ENCODE measurements at regions not wholly inside any gene's neighbourhood (a gene's known extent, or its start where the extent isn't known, plus 50 kb on each side); places are given as distances from the start of the nearest gene placed in this dataset.
"Not testable (repeated sequence)": the region's sequence is repeated elsewhere in the genome, so short reads cannot be mapped to it uniquely, and the experiment has no call there.

DNA sequence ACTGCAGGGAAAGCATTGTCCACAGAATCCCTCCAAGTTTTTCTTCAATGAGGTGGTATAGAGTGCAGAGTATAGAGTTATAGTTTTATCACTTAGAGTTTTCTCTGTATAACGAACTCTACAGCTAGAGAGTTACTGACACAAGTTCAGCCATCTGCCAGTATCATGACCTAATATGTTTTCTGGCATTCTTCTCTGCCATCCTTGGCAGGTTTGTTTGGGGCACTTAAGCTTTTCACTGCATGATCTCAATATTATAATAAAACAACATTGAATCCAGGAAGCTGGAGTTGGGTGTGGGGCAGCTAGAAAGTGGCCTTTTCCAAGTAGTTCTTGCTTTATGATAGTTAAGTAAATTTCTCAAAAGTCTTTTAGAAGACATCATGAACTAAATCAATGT lies 743.5 kb upstream of the ARPP21 start:
- FAIRE-seq (no peak), DNase-seq (ENCODE audit: low read depth, low spot score) (no peak)
- no peaks in the 10 kb centered on the region for H3K4me1 ChIP-seq (ENCODE audit: control insufficient read depth, extremely low read depth, insufficient read depth, low read length)
- dilution Hi-C loops (cut with MboI; ENCODE audit: extremely low pct_ligation_motif_present, low sequenced_read_pairs), result no loop called here
- H3K9ac ChIP-seq (ENCODE audit: control insufficient read depth, extremely low read depth, insufficient read depth, low read length), result no peak overlapping the region
- no peak overlapping the region for H3K27ac ChIP-seq (ENCODE audit: control insufficient read depth, insufficient read depth, low read length)
- no peaks in the 10 kb centered on the region for H3K9me1 ChIP-seq (ENCODE audit: control insufficient read depth, extremely low read depth, insufficient read depth, low read length)
- no peak overlapping the region for H3K4me2 ChIP-seq (ENCODE audit: control insufficient read depth, extremely low read depth, insufficient read depth, low read depth, low read length)
- TF ChIP-seq CTCF (optimal IDR thresholded peaks at IDR 0.05 in 1 of 3, IDR thresholded peaks at IDR 0.05 in 1 of 3, conservative IDR thresholded peaks at IDR 0.05 in 1 of 3; ENCODE audit: extremely low read depth in 1 of 3, insufficient read depth in 2 of 3, low read length in 3 of 3) (no peak), EZH2 (IDR thresholded peaks at IDR 0.05; ENCODE audit: low read length) (no peak)
- no peak overlapping the region for H3K4me3 ChIP-seq (ENCODE audit: control insufficient read depth in 2 of 3, extremely low read depth in 1 of 3, insufficient read depth in 2 of 3, low read depth in 1 of 3, low read length in 3 of 3)
- H3K79me2 ChIP-seq (ENCODE audit: control insufficient read depth, insufficient read depth, low read length), result no peaks in the 10 kb centered on the region
- no peaks in the 10 kb centered on the region for H3K9me3 ChIP-seq (ENCODE audit: control insufficient read depth, low read depth, low read length)
- no peaks in the 10 kb centered on the region for H3K36me3 ChIP-seq (ENCODE audit: control insufficient read depth in 2 of 2, extremely low read depth in 1 of 2, insufficient read depth in 2 of 2, low read length in 2 of 2)
- no peaks in the 10 kb centered on the region for H3K27me3 ChIP-seq (ENCODE audit: control insufficient read depth, extremely low read depth, insufficient read depth, low read length)
- H2AFZ ChIP-seq (ENCODE audit: control insufficient read depth, low read length), result no peak overlapping the region
- no peaks in the 10 kb centered on the region for H4K20me1 ChIP-seq (ENCODE audit: control insufficient read depth, extremely low read depth, insufficient read depth, low read length)

GRCh38 chr3:34909679-34910078 lies 729.6 kb upstream of the ARPP21 start:
- FAIRE-seq; H3K9me3 ChIP-seq (ENCODE audit: control insufficient read depth, low read depth, low read length); H3K27me3 ChIP-seq (ENCODE audit: control insufficient read depth, extremely low read depth, insufficient read depth, low read length); H3K79me2 ChIP-seq (ENCODE audit: control insufficient read depth, insufficient read depth, low read length); DNase-seq (ENCODE audit: low read depth, low spot score); H3K9me1 ChIP-seq (ENCODE audit: control insufficient read depth, extremely low read depth, insufficient read depth, low read length); H2AFZ ChIP-seq (ENCODE audit: control insufficient read depth, low read length); dilution Hi-C loops (cut with MboI; ENCODE audit: extremely low pct_ligation_motif_present, low sequenced_read_pairs); H3K36me3 ChIP-seq (ENCODE audit: control insufficient read depth in 2 of 2, extremely low read depth in 1 of 2, insufficient read depth in 2 of 2, low read length in 2 of 2); H3K4me1 ChIP-seq (ENCODE audit: control insufficient read depth, extremely low read depth, insufficient read depth, low read length); H3K4me3 ChIP-seq (ENCODE audit: control insufficient read depth in 2 of 3, extremely low read depth in 1 of 3, insufficient read depth in 2 of 3, low read depth in 1 of 3, low read length in 3 of 3); H4K20me1 ChIP-seq (ENCODE audit: control insufficient read depth, extremely low read depth, insufficient read depth, low read length); H3K4me2 ChIP-seq (ENCODE audit: control insufficient read depth, extremely low read depth, insufficient read depth, low read depth, low read length); H3K9ac ChIP-seq (ENCODE audit: control insufficient read depth, extremely low read depth, insufficient read depth, low read length); H3K27ac ChIP-seq (ENCODE audit: control insufficient read depth, insufficient read depth, low read length): not testable (repeated sequence)

DNA sequence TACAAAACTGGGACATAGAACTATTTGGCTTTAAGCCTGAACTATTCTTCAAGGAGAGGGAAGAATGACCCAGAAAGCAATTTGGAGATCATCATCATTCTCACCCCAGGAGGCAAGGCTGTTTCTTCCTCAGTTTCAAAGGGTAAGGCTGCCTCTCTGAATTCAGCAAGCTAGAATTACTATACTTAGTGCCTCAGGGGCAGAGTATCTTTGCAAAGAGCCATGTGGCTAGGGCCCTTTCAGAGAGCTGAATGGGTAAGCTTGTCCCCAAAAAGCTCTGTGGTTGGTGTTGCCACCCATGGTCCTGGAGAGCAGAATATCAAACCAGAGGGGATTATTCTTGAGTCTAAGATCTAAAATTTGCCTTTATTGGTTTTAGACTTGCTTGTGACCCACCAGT lies 720.3 kb upstream of the ARPP21 start:
- Histone ChIP-seq H2AFZ (ENCODE audit: control insufficient read depth, low read length) (no peak overlapping the region), H3K79me2 (ENCODE audit: control insufficient read depth, insufficient read depth, low read length) (no peaks in the 10 kb centered on the region), H3K27me3 (ENCODE audit: control insufficient read depth, extremely low read depth, insufficient read depth, low read length) (no peaks in the 10 kb centered on the region), H3K9ac (ENCODE audit: control insufficient read depth, extremely low read depth, insufficient read depth, low read length) (no peak overlapping the region), H4K20me1 (ENCODE audit: control insufficient read depth, extremely low read depth, insufficient read depth, low read length) (no peaks in the 10 kb centered on the region), H3K9me3 (ENCODE audit: control insufficient read depth, low read depth, low read length) (no peaks in the 10 kb centered on the region), H3K9me1 (ENCODE audit: control insufficient read depth, extremely low read depth, insufficient read depth, low read length) (no peaks in the 10 kb centered on the region), H3K4me3 (ENCODE audit: control insufficient read depth in 2 of 3, extremely low read depth in 1 of 3, insufficient read depth in 2 of 3, low read depth in 1 of 3, low read length in 3 of 3) (no peak overlapping the region), H3K4me1 (ENCODE audit: control insufficient read depth, extremely low read depth, insufficient read depth, low read length) (no peaks in the 10 kb centered on the region), H3K36me3 (ENCODE audit: control insufficient read depth in 2 of 2, extremely low read depth in 1 of 2, insufficient read depth in 2 of 2, low read length in 2 of 2) (no peaks in the 10 kb centered on the region), H3K4me2 (ENCODE audit: control insufficient read depth, extremely low read depth, insufficient read depth, low read depth, low read length) (no peak overlapping the region), H3K27ac (ENCODE audit: control insufficient read depth, insufficient read depth, low read length) (no peak overlapping the region)
- TF ChIP-seq EZH2 (IDR thresholded peaks at IDR 0.05; ENCODE audit: low read length) (no peak), CTCF (optimal IDR thresholded peaks at IDR 0.05 in 1 of 3, IDR thresholded peaks at IDR 0.05 in 1 of 3, conservative IDR thresholded peaks at IDR 0.05 in 1 of 3; ENCODE audit: extremely low read depth in 1 of 3, insufficient read depth in 2 of 3, low read length in 3 of 3) (no peak)
- FAIRE-seq (no peak), DNase-seq (ENCODE audit: low read depth, low spot score) (no peak)
- dilution Hi-C loops (cut with MboI; ENCODE audit: extremely low pct_ligation_motif_present, low sequenced_read_pairs), result no loop called here

Data from keratinocyte (primary cell).